ENCODE measurements at regions not wholly inside any gene's neighbourhood (a gene's known extent, or its start where the extent isn't known, plus 50 kb on each side); places are given as distances from the start of the nearest gene placed in this dataset.

GRCh38 chr20:40965671-40966070 lies 63.0 kb upstream of the TOP1 start:
- TF ChIP-seq POLR2A (IDR thresholded peaks at IDR 0.05; ENCODE audit: low read depth, low read length) (no peak), POLR2AphosphoS5 (IDR thresholded peaks at IDR 0.05; ENCODE audit: low read depth, low read length) (no peak), TAF1 (IDR thresholded peaks at IDR 0.05; ENCODE audit: low read depth, low read length) (no peak), PAX5 (IDR thresholded peaks at IDR 0.05; ENCODE audit: insufficient read depth, low read length, severe bottlenecking) (no peak), POU2F2 (IDR thresholded peaks at IDR 0.05; ENCODE audit: low read depth, low read length) (no peak), SPI1 (IDR thresholded peaks at IDR 0.05; ENCODE audit: low read depth, low read length) (no peak)
